Fibroblast of lung (primary cell): ENCODE measurements at regions not wholly inside any gene's neighbourhood (a gene's known extent, or its start where the extent isn't known, plus 50 kb on each side); places are given as distances from the start of the nearest gene placed in this dataset.

ENCODE experiments used
- DNase-seq, 2 donors: peaks; one replicate each; pipeline versions ENCODE4 v3.0.0 to v3.0.0-alpha.2; 2010; ENCODE audit warnings: low read depth in 2 of 2
- H2AFZ ChIP-seq: 2 replicates; pipeline ENCODE4 v1.5.1; 2012; ENCODE audit warnings: low read length, control low read depth, inconsistent platforms
- H3K27ac ChIP-seq: 2 replicates; pipeline ENCODE4 v1.5.1; 2011; ENCODE audit warnings: low read length, control low read depth; ENCODE audit not compliant: insufficient read depth
- H3K27me3 ChIP-seq: 2 replicates; pipeline ENCODE4 v1.5.1; 2011; ENCODE audit warnings: mild to moderate bottlenecking, low read length; ENCODE audit not compliant: control insufficient read depth, insufficient read depth
- H3K36me3 ChIP-seq: 2 replicates; pipeline ENCODE4 v1.5.1; 2011; ENCODE audit warnings: low read length; ENCODE audit not compliant: control insufficient read depth, insufficient read depth
- H3K4me1 ChIP-seq: 2 replicates; pipeline ENCODE4 v1.5.1; 2011; ENCODE audit warnings: low read length; ENCODE audit not compliant: control insufficient read depth, insufficient read depth; ENCODE audit errors: extremely low read depth
- H3K4me2 ChIP-seq: 2 replicates; pipeline ENCODE4 v1.5.1; 2011; ENCODE audit warnings: low read length, control low read depth; ENCODE audit not compliant: insufficient read depth; ENCODE audit errors: extremely low read depth
- H3K4me3 ChIP-seq, 4 experiments: fragments of 200-600 bp in 1 of 4; sonication (generic) in 1 of 4; replicated peaks in 1 of 4; 2 replicates each; pipeline ENCODE4 v1.5.1; 2011 to 2016; ENCODE audit warnings: low read length in 4 of 4, low read depth in 3 of 4, mild to moderate bottlenecking in 3 of 4, control low read depth in 2 of 4, inconsistent platforms in 1 of 4, mixed read lengths in 1 of 4; ENCODE audit not compliant: insufficient read depth in 1 of 4; ENCODE audit errors: control extremely low read depth in 1 of 4
- H3K79me2 ChIP-seq: 2 replicates; pipeline ENCODE4 v1.5.1; 2012; ENCODE audit warnings: mild to moderate bottlenecking, low read length, inconsistent platforms; ENCODE audit not compliant: control insufficient read depth, insufficient read depth
- H3K9ac ChIP-seq: 2 replicates; pipeline ENCODE4 v1.5.1; 2011; ENCODE audit warnings: mild to moderate bottlenecking, low read length, control low read depth; ENCODE audit not compliant: insufficient read depth
- H3K9me3 ChIP-seq: 2 replicates; pipeline ENCODE4 v1.5.1; 2012; ENCODE audit warnings: low read depth, low read length; ENCODE audit not compliant: control insufficient read depth, insufficient read depth
- H4K20me1 ChIP-seq: 2 replicates; pipeline ENCODE4 v1.5.1; 2011; ENCODE audit warnings: low read length; ENCODE audit not compliant: control insufficient read depth, insufficient read depth; ENCODE audit errors: extremely low read depth
- EZH2 ChIP-seq: IDR thresholded peaks from 2 replicates; pipeline ENCODE4 v1.5.1; 2012; ENCODE audit warnings: low read length, control low read depth, mild to moderate bottlenecking; ENCODE audit errors: missing control alignments
- TF ChIP-seq, protein P1 (sequence below), 2 donors: IDR thresholded peaks in 1 of 2; conservative IDR thresholded peaks in 1 of 2; 1 replicate in 1 of 2; 2 replicates in 1 of 2; pipeline ENCODE4 v1.5.1; 2011 to 2012; ENCODE audit warnings: low read length in 2 of 2, control low read depth in 1 of 2, inconsistent platforms in 1 of 2, low read depth in 1 of 2, mild to moderate bottlenecking in 1 of 2

GRCh38 chr4:52164116-52164515 lies 113.0 kb downstream of the SPATA18 start:
- Histone ChIP-seq H3K27me3 (no peaks in the 10 kb centered on the region), H3K4me2 (no peak overlapping the region), H3K9ac (no peak overlapping the region), H2AFZ (no peak overlapping the region), H3K36me3 (no peaks in the 10 kb centered on the region), H4K20me1 (no peaks in the 10 kb centered on the region), H3K4me1 (no peaks in the 10 kb centered on the region), H3K4me3 (no peak overlapping the region), H3K9me3 (no peaks in the 10 kb centered on the region), H3K79me2 (no peaks in the 10 kb centered on the region), H3K27ac (no peak overlapping the region)
- no peak for DNase-seq
- TF ChIP-seq EZH2 = no peak
- TF ChIP-seq, protein P1, sequence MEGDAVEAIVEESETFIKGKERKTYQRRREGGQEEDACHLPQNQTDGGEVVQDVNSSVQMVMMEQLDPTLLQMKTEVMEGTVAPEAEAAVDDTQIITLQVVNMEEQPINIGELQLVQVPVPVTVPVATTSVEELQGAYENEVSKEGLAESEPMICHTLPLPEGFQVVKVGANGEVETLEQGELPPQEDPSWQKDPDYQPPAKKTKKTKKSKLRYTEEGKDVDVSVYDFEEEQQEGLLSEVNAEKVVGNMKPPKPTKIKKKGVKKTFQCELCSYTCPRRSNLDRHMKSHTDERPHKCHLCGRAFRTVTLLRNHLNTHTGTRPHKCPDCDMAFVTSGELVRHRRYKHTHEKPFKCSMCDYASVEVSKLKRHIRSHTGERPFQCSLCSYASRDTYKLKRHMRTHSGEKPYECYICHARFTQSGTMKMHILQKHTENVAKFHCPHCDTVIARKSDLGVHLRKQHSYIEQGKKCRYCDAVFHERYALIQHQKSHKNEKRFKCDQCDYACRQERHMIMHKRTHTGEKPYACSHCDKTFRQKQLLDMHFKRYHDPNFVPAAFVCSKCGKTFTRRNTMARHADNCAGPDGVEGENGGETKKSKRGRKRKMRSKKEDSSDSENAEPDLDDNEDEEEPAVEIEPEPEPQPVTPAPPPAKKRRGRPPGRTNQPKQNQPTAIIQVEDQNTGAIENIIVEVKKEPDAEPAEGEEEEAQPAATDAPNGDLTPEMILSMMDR (conservative IDR thresholded peaks at IDR 0.05 in 1 of 2, IDR thresholded peaks at IDR 0.05 in 1 of 2; ENCODE audit: low read depth in 1 of 2, low read length in 2 of 2) = no peak

DNA sequence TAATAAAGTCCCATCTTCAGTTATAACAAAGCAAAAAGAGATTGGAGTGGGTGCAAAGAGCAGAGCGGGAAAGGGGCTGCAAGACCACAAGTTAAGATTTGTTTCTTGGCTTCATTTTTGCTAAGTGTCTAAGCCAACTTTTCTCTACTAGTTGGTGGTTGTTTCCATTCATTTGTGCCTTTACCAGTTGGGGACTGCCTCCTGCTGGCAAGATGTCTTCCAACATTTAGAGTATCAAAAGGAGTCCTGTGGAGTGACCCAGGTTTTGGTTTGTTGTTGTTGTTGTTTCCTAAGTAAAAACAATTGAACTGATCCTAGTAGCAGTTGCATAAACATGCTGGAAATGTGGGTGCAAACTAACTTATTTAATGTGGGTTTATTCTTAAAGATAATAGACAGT lies 121.1 kb downstream of the SPATA18 start:
- Histone ChIP-seq H3K9ac (no peak overlapping the region), H3K36me3 (no peaks in the 10 kb centered on the region), H3K4me3 (no peak overlapping the region), H4K20me1 (no peaks in the 10 kb centered on the region), H2AFZ (no peak overlapping the region), H3K4me2 (no peak overlapping the region), H3K9me3 (no peaks in the 10 kb centered on the region), H3K27me3 (no peaks in the 10 kb centered on the region), H3K79me2 (no peaks in the 10 kb centered on the region), H3K27ac (no peak overlapping the region), H3K4me1 (no peaks in the 10 kb centered on the region)
- TF ChIP-seq, protein P1 (conservative IDR thresholded peaks at IDR 0.05 in 1 of 2, IDR thresholded peaks at IDR 0.05 in 1 of 2; ENCODE audit: low read depth in 1 of 2, low read length in 2 of 2) = peak; percentile 22 to 46
- no peak for TF ChIP-seq EZH2
- DNase-seq = peak in 1 of 2 donors; percentile 11

DNA sequence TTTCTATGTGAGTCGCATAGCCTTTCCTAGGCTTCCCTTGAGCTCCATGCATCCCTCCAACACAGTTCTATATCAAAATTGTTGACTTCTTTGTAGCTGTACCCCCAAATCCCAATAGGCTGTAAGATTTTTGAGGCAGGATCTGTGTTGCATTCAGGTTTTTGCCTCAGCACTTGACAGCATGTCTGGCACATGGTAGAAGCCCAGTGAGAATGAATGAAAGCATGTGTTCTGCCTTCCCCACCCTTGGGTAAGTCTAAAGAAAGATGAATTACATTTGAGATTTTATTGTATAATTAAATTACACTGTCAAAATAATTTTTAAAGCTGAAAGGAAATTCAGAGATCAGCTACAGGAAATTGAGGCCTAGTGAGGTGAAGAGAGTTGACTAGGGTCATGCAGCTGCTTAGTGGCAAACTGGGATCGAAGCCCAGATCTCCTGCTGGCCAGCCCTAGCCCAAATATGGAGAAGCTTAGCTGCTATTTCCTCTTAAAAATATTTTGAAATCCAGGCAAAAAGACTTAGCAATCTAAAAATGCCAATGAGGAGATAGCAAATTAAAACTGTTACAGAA lies 122.5 kb downstream of the SPATA18 start:
- H3K4me2 ChIP-seq = no peak overlapping the region
- peak in 1 of 2 donors; percentile 50 for DNase-seq
- H3K79me2 ChIP-seq = no peaks in the 10 kb centered on the region
- H3K9me3 ChIP-seq = no peaks in the 10 kb centered on the region
- no peak overlapping the region for H3K27ac ChIP-seq
- no peak overlapping the region for H2AFZ ChIP-seq
- no peaks in the 10 kb centered on the region for H3K4me1 ChIP-seq
- H4K20me1 ChIP-seq = no peaks in the 10 kb centered on the region
- TF ChIP-seq, protein P1 (conservative IDR thresholded peaks at IDR 0.05 in 1 of 2, IDR thresholded peaks at IDR 0.05 in 1 of 2; ENCODE audit: low read depth in 1 of 2, low read length in 2 of 2) = no peak
- no peak for TF ChIP-seq EZH2
- no peak overlapping the region for H3K9ac ChIP-seq
- H3K36me3 ChIP-seq = no peaks in the 10 kb centered on the region
- no peaks in the 10 kb centered on the region for H3K27me3 ChIP-seq
- H3K4me3 ChIP-seq = no peak overlapping the region
